ENCODE measurements at regions not wholly inside any gene's neighbourhood (a gene's known extent, or its start where the extent isn't known, plus 50 kb on each side); places are given as distances from the start of the nearest gene placed in this dataset.

DNA sequence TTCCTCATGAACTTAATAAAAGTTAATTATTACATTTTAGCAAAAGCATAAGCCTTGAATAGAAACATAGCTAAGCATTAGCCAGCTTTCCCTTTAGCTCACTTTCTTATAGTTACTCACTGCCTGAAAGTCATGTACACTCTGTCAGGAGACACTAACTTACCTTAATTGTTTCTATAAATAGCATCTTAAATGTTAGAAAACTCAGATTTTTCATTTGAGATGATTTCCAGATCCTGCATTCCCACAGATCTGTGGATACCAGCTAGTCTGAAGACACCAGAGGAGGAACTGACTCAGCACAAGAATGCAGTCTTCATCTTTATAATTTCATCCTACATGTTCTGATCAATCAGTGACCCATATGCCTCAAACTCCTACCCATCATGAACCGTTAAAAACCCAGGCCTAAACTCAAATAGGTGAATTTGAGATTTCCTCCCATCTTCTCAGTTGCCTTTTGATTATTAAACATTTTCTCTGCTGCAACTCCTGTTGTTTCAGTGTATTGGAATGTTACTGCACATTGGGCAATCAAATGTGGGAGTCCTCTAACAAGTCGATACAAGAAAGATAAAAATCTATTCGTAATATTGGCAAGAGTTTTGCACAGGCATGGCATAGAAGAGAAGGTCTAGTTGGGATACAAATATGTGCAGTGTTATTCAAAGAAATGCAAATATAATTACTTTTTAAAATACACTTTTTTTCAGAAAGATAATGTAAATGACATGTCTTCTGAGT, 857.4 kb upstream of the CDH2 start:
- DNase-seq: no peak

GRCh38 chr18:29028560-29028959, 851.6 kb upstream of the CDH2 start:
- no peak for DNase-seq

GRCh38 chr18:29018976-29019375, 842.0 kb upstream of the CDH2 start:
- no peak for DNase-seq

GRCh38 chr18:29012883-29013465, 836.0 kb upstream of the CDH2 start:
- DNase-seq: no peak

DNA sequence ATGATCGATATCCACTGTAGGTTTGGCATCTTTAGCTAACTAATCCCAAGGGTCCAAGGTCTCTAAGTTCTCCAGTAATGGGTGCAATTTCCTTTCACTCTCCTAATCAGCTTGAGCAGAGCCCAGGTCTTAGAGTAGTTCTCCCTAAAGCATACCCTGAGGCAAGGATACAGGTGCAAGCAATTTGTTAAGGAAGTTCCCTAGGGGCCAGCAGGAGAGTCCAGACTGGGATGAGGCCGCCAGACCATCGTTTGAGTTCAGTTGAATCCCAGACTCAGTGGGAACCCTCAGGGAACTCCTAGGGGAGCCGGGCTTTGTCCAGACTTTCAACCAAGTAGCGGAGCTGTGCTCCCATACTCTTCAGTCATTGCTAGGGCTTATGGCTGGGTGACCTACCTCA, 835.4 kb upstream of the CDH2 start:
- no peak for DNase-seq

DNA sequence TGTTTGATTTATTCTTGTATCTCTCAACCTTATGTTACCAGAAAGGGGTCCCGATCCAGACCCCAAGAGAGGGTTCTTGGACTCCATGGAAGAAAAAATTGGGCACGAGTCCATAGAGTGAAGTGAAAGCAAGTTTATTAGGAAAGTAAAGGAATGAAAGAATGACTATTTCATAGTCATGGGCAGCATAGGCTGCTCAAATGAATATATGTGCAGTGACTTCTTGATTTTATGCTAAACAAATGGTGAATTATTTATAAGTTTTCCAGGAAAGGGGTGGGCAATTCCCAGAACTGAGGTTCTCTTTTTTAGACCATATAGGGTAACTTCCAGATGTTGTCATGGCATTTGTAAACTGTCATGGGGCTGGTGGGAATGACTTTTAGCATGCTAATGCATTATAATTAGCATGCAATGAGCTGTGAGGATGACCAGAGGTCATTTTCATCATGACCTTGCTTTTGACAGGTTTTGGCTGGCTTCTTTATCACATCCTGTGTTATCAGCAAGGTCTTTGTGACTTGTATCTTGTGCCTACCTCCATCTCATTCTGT, 832.4 kb upstream of the CDH2 start:
- DNase-seq: no peak

DNA sequence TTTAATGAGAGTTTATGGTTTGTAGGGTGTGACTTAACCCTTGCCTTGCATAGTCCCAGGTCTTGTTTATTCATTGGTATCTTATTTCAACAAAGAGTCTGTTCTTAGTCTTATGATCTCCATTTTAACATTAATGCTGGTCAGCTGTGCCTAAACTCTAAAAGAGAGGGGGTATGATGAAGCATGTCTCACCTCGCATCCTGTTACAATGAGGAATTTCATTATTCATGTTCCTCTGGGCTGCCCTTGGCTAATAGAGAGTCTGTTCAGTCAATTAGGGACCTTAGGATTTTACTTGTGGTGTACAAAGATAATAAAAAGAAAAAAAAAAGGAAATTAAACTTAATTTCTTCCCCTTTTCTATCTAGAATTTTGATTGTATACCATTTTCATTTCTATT, 831.9 kb upstream of the CDH2 start:
- no peak for DNase-seq

GRCh38 chr18:29007986-29008654, 831.2 kb upstream of the CDH2 start:
- no peak for DNase-seq

- no peak for DNase-seq
Observed at GRCh38 chr18:29004921-29005320, 828.0 kb upstream of the CDH2 start.

GRCh38 chr18:29003194-29003593, 826.3 kb upstream of the CDH2 start:
- DNase-seq: no peak

DNA sequence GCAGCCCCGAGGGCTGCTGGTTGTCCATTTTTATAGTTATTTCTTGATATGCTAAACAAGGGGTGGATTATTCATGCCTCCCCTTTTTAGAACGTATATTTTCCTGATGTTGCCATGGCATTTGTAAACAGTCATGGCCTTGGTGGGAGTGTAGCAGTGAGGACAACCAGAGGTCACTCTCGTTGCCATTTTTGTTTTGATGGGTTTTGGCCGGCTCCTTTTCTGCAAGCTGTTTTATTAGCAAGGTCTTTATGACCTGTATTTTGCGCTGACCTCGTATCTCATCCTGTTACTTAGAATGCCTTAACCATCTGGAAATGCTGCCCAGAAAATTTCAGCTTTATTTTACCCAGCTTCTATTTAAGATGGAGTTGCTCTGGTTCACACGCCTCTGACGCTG, 825.8 kb upstream of the CDH2 start:
- DNase-seq: no peak

DNA sequence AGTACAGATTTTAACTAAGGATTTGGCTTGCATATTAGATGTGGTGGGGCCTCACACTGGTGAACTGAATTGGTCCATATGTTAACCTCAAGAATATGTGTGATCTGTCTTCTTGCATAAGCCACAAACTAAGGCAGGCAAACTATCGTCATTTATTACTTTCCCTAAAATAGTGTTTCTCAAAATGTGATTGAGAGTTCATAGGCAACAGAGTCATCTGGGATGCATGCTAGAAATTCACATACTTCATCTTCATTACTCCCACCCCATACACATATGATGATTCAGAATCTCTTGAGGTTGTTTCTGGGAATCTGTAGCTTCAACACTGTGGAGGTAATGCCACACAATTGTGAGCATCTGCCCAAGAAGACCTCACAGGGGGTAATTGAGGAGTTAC, 822.8 kb upstream of the CDH2 start:
- DNase-seq: no peak

DNA sequence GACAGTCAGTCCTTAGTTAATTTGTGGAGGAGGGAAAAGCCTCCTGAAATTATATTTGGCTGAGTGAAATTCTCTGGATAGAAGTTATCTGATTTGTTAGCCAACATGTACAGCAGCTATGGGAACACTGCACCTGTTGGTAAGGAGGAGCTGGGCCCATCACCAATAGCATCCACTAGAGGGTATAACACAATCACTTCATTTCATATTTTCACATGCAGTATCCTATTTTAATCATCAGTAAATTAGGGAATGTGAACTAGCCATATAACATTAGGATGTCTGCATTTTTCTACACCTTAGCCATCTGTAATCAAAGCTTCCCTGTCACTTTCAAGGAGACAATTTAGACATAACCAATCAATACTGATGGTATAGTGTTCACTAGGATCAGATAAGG, 818.4 kb upstream of the CDH2 start:
- DNase-seq: no peak

GRCh38 chr18:28984731-28985130, 807.8 kb upstream of the CDH2 start:
- DNase-seq: no peak

DNA sequence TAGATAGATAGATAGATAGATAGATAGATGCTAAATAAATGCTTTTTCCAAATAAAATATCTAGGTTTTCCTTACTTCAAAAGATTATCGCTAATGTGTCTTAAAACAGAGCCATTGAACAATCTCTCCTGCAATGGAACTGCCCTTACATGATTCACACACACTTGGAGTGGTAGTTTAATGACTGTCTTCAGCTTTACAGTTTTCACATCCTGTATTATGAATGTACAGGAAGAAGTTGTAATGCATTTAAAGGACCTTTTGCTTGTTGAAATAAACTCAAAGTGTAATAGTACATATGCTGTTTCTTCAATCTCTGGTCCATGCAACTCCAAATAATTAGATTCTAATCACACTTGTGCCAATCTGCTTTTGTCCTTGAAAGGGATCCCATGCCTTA, 797.6 kb upstream of the CDH2 start:
- no peak for DNase-seq

DNA sequence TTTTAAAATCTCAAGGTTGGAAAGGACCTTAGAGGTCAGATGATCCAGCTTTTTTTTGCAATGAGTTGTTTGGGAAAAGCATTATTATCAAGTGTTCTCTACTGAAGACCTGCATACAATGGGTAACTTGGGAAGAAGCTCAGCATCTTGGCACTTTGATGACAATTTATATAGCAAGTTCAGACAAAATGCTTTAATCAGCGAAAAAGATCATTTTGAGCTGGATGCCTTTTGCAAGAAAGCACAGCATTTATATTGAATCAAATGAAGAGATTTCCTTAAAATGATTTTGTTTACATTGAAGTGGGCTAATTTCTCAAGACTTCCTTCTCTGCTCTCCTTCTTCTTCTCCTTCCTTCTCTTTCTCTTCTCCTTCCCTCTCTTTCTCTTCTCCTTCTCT, 796.4 kb upstream of the CDH2 start:
- no peak for DNase-seq

DNA sequence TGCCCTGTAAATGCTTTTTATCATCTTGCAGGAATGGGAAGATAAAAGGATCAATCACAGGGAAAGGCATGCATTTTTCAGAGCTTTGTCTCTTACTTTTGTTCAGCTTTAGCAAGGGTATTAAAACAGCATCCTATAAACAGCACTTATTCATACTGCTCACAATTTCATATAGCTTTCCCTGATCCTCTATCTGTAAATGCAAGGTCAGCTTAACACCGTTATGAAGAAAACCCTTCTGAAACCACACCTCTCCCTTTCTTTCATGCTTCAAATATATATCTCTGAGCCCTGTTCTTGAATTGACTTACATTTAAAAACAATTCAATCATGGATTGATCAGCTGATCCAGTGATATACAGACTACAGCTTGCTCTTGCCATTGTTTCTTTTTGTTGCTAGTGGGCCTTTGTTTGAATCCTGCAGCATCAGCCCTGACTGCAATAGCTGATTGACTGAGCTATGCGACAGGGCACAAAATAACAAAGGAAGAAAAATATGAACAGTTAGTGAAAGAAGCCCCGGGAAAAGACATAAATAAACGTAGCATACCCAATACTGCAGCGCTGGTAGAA, 795.5 kb upstream of the CDH2 start:
- no peak for DNase-seq

- DNase-seq: no peak
Observed at GRCh38 chr18:28963481-28963880, 786.6 kb upstream of the CDH2 start.

DNA sequence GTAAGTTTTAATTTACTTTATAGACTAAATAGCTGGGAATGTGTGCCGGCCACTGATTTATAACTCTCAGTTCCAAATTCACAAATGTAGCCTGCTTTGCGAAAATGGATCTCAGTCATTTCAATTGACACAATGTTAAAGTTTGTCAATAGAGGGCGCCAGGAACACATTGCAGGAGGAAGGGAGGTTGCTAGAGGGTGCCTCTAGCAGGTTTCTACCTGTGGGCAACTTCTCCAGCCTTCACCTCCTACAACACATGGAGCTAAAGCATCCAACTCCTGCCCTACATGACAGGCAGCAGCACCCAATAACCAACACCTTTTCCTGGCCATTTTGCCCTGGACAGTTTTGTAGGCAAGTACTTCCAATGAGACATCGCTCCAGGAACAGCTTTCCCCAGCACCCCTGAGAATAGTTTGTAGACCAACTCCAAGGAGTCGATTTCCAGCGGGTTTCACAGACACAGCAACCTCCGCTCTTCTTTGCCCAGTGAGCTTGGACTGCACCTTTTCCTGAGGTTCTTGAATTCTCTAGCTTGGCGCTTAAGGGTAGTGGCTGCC, 784.8 kb upstream of the CDH2 start:
- no peak for DNase-seq

- DNase-seq: no peak
Observed at GRCh38 chr18:28960146-28960545, 783.2 kb upstream of the CDH2 start.

- no peak for DNase-seq
Observed at GRCh38 chr18:28952339-28952738, 775.4 kb upstream of the CDH2 start.

- DNase-seq: no peak
Observed at GRCh38 chr18:28947900-28948299, 771.0 kb upstream of the CDH2 start.

DNA sequence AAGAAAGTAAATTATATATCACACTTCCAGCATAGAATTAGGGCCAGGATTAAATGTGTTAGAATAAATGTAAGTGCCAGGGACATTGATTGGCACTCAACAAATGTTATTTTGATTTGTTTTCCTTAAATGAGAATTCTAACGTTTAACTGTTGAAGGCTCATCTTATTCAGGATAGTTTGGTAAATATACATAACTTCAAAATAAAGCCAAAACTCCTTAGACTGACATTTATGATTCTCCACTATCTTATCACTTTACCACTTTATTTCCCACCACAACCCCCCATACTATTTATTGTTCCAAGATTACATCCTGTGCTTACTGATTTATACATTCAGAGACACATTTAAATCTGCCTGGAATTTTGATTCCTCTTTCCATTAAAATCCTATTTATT, 769.5 kb upstream of the CDH2 start:
- no peak for DNase-seq
